Lower lobe of right lung (tissue), 2 donors: ENCODE measurements at regions not wholly inside any gene's neighbourhood (a gene's known extent, or its start where the extent isn't known, plus 50 kb on each side); places are given as distances from the start of the nearest gene placed in this dataset.

Experiments
- ATAC-seq, 2 donors: fragments of 200-7000 bp; cut with Tn5 transposase; one replicate each; pipeline ENCODE4 v1.9.1; 2020 to 2022; ENCODE audit warnings: mild to moderate bottlenecking in 2 of 2, moderate library complexity in 2 of 2
- DNase-seq: peaks from one replicate; pipeline ENCODE4 v3.0.0-alpha.2; 2020
- H3K27ac ChIP-seq: fragments of 200-600 bp; one replicate; pipeline ENCODE4 v1.8.0; 2022
- H3K27me3 ChIP-seq: fragments of 200-600 bp; one replicate; pipeline ENCODE4 v1.8.0; 2022; ENCODE audit warnings: low read depth
- H3K36me3 ChIP-seq: fragments of 200-600 bp; one replicate; pipeline ENCODE4 v1.8.0; 2022; ENCODE audit warnings: mild to moderate bottlenecking
- H3K4me1 ChIP-seq: fragments of 200-600 bp; one replicate; pipeline ENCODE4 v1.8.0; 2022
- H3K4me3 ChIP-seq: fragments of 200-600 bp; one replicate; pipeline ENCODE4 v1.8.0; 2022; ENCODE audit warnings: mild to moderate bottlenecking
- H3K9me3 ChIP-seq: fragments of 200-600 bp; one replicate; pipeline ENCODE4 v1.8.0; 2022
- CTCF ChIP-seq: fragments of 200-600 bp; IDR thresholded peaks from one replicate; pipeline ENCODE4 v1.8.0; 2022; ENCODE audit warnings: antibody characterized with exemption, mild to moderate bottlenecking
- intact Hi-C: fragments of 100-400 bp; cut with DNase I; formaldehyde crosslinking; loops from one replicate; pipeline ENCODE4 v1.11.0; 2022
- donor health status: DM: no; HTN: yes; CAD: no; lungs with severe emphysema.

- Histone ChIP-seq H3K27ac (no peak overlapping the region), H3K27me3 (no peaks in the 10 kb centered on the region), H3K4me1 (no peaks in the 10 kb centered on the region), H3K4me3 (no peak overlapping the region), H3K9me3 (no peaks in the 10 kb centered on the region), H3K36me3 (no peaks in the 10 kb centered on the region)
- intact Hi-C loops, result no loop called here
- no peak for TF ChIP-seq CTCF
- DNase-seq (no peak), ATAC-seq (no peak)
Measured at GRCh38 chr10:2620827-2621521, 446.4 kb upstream of the PFKP start.

GRCh38 chr10:2619916-2620315, 447.4 kb upstream of the PFKP start:
- DNase-seq (no peak), ATAC-seq (peak in 1 of 2 donors; percentile 41)
- Histone ChIP-seq H3K27me3 (no peaks in the 10 kb centered on the region), H3K27ac (no peak overlapping the region), H3K9me3 (no peaks in the 10 kb centered on the region), H3K4me3 (no peak overlapping the region), H3K4me1 (no peaks in the 10 kb centered on the region), H3K36me3 (no peaks in the 10 kb centered on the region)
- intact Hi-C loops, result no loop called here
- no peak for TF ChIP-seq CTCF

GRCh38 chr10:2619472-2619871, 447.9 kb upstream of the PFKP start:
- DNase-seq (no peak), ATAC-seq (no peak)
- no peaks in the 10 kb centered on the region for H3K9me3 ChIP-seq
- TF ChIP-seq CTCF, result no peak
- intact Hi-C loops, result no loop called here
- no peaks in the 10 kb centered on the region for H3K27me3 ChIP-seq
- H3K4me3 ChIP-seq, result no peak overlapping the region
- no peaks in the 10 kb centered on the region for H3K36me3 ChIP-seq
- no peak overlapping the region for H3K27ac ChIP-seq
- H3K4me1 ChIP-seq, result no peaks in the 10 kb centered on the region

GRCh38 chr10:2618690-2619089, 448.7 kb upstream of the PFKP start:
- Histone ChIP-seq H3K36me3 (no peaks in the 10 kb centered on the region), H3K4me3 (no peak overlapping the region), H3K27me3 (no peaks in the 10 kb centered on the region), H3K27ac (no peak overlapping the region), H3K4me1 (no peaks in the 10 kb centered on the region), H3K9me3 (no peaks in the 10 kb centered on the region)
- ATAC-seq (no peak), DNase-seq (no peak)
- intact Hi-C loops, result no loop called here
- TF ChIP-seq CTCF, result no peak

- no peaks in the 10 kb centered on the region for H3K9me3 ChIP-seq
- ATAC-seq, result no peak
- H3K27me3 ChIP-seq, result no peaks in the 10 kb centered on the region
- no peaks in the 10 kb centered on the region for H3K36me3 ChIP-seq
- no peak overlapping the region for H3K27ac ChIP-seq
- no peak overlapping the region for H3K4me3 ChIP-seq
- intact Hi-C loops, result no loop called here
- no peak for TF ChIP-seq CTCF
- DNase-seq, result no peak
- H3K4me1 ChIP-seq, result no peaks in the 10 kb centered on the region
Measured at GRCh38 chr10:2616215-2616614, 451.1 kb upstream of the PFKP start.

- DNase-seq (no peak), ATAC-seq (no peak)
- no peak for TF ChIP-seq CTCF
- H3K4me1 ChIP-seq, result no peaks in the 10 kb centered on the region
- H3K9me3 ChIP-seq, result no peaks in the 10 kb centered on the region
- intact Hi-C loops, result no loop called here
- no peaks in the 10 kb centered on the region for H3K36me3 ChIP-seq
- H3K27ac ChIP-seq, result no peak overlapping the region
- no peak overlapping the region for H3K4me3 ChIP-seq
- H3K27me3 ChIP-seq, result no peaks in the 10 kb centered on the region
Measured at GRCh38 chr10:2611603-2612002, 455.7 kb upstream of the PFKP start.
